ENCODE measurements at regions not wholly inside any gene's neighbourhood (a gene's known extent, or its start where the extent isn't known, plus 50 kb on each side); places are given as distances from the start of the nearest gene placed in this dataset.

- TF ChIP-seq POLR2A (IDR thresholded peaks at IDR 0.05) (no peak), CTCF (IDR thresholded peaks at IDR 0.05) (no peak)
These were observed 210.3 kb downstream of the RFPL4B start for GRCh38 chr6:112557435-112557834.

Measured in esophagus squamous epithelium (tissue), 4 donors.